CMK (cell line): ENCODE measurements at regions not wholly inside any gene's neighbourhood (a gene's known extent, or its start where the extent isn't known, plus 50 kb on each side); places are given as distances from the start of the nearest gene placed in this dataset.

ENCODE experiments used
- DNase-seq: peaks from one replicate; pipeline ENCODE4 v3.0.0-alpha.2; 2010; ENCODE audit warnings: low read depth

DNA sequence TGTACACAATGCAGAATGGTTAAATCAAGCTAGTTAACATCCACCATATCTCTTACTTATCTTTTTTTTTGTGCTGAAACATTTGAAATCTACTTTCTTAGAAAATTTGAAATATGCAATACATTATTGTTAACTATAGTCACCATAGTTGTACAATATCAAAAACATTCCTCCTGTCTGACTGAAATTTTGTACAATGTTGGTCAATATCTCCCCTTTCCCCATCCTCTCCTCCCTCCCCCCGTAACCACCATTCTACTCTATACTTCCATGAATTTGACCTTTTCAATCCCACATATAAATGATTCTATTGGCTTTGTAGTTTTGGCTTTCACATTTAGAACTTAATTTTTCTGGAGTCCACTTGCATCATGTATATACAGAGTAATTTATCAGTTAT lies 63.5 kb upstream of the DCD start:
- DNase-seq = no peak

DNA sequence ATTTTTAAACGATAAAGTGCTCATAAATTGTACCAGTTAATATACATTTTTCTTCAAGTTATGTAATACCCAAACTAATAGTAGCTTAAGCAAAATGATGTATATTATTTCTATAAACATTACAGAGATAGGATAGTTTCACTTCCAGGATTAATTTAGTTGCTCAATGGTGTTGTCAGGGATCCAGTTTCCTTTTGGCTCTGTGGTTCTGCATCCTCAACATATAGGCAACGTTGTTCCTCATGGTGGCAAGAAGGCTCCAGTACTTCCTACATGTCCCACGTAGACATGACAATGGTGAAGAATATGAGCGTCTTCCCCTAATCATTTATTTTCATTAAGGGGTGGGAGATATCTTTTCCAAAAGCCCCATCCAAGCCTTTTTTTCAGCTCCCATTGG lies 60.7 kb upstream of the DCD start:
- DNase-seq = no peak

DNA sequence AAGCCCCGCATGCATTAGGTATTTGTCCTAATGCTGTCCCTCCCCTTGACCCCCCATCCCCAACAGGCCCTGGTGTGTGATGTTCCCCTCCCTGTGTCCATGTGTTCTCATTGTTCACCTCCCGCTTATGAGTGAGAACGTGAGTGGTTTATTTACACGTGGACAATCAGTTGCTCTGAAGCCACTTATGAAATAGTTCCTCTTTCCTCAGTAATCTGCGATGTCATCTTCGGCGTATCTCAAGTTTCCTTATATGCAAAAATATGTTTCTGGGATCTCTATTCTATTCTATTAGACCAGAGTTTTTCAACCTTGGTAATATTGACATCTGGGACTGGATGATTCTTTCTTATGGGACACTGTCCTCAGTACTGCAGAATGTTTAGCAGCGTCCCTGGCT lies 56.0 kb upstream of the DCD start:
- DNase-seq = no peak

DNA sequence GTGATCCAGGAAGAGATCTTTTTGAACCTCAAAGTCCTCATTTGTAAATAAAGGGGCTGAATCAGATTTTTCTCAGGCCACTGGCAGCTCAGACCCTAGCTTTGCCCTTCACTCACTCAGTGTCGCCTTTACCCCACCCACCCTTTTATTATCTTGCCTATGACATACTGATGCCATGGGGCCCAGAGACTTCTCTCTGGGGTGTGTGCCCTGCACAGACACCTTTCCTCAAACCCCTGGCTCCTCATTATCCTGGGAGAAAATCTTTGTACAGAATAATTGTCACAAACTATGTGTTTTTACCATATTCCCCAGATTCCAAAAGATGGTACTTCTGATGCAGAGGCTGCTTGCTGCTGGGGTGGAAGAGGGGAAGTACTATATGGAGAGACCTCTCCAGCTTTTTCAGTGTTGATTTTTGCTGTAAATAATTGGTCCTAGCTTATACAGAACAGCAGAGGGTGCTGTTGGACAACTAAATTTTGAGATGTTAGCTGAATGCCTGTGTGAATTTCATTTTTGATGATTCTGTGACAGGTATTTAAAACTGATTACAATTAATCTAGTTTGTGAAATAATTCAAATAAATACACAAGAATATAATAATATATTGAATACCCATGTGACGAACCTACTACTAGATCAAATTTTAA lies 53.9 kb upstream of the DCD start:
- peak; percentile 8 for DNase-seq

DNA sequence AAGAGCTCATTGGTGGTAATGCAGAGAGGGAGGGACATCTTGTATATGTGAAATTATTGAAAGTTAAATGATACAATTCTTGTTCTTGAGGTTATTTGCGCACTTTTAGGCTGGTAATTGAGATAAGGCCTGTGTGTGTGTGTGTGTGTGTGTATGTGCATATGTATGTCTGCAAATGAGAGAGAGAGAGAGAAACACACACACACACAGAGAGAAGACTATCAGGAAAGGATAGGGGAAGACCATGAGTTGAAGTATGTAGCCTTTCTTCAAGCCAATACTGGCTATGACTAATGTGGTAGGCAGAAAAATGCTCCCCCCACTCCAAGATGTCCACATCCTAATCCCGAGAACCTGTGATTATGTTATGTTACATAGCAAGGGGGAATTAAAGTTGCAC lies 52.7 kb upstream of the DCD start:
- DNase-seq = no peak

DNA sequence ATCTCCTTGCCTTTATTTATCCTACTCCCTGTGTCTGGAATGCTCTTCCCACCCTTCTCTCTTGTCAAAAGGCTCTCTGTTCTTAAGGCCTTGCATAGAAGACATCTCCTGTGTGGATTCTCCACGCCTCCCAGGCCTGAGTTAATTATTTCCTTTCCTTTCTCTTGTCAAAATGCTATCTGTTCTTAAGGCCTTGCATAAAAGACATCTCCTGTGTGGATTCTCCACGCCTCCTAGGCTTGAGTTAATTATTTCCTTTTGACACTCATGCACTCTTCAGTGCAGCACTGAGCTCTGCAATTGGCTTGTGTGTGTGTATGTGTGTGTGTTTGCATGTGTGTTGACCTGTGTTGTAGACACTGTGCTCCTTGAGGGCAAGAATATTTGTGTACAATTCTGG lies 52.1 kb upstream of the DCD start:
- DNase-seq = no peak
